WTC11 (cell line): ENCODE measurements at regions not wholly inside any gene's neighbourhood (a gene's known extent, or its start where the extent isn't known, plus 50 kb on each side); places are given as distances from the start of the nearest gene placed in this dataset.

Experiments used
- ATAC-seq: fragments of 200-7000 bp; cut with Tn5 transposase; 2 replicates; pipeline ENCODE4 v1.10.0; 2021; ENCODE audit warnings: mild to moderate bottlenecking, moderate library complexity
- CTCF ChIA-PET: fragments of 300-600 bp; sonication (Branson Sonifier 250); formaldehyde crosslinking; loops from one replicate; lab custom pipeline; 2021; ENCODE audit warnings: antibody characterized with exemption; lab: Charles Lee
- POLR2A ChIA-PET: fragments of 350-600 bp; sonication (Branson Sonifier 250); formaldehyde crosslinking; loops from one replicate; lab custom pipeline; 2021; ENCODE audit warnings: antibody characterized with exemption; lab: Charles Lee
- DNase-seq: peaks from one replicate; pipeline ENCODE4 v3.0.0; 2021; ENCODE audit warnings: low spot score
- H3K27ac Mint-ChIP-seq: 2 replicates; pipeline ENCODE4 v1.8.0; 2021; ENCODE audit warnings: mixed read lengths
- H3K27me3 Mint-ChIP-seq: 2 replicates; pipeline ENCODE4 v1.8.0; 2021; ENCODE audit warnings: low read depth, mild to moderate bottlenecking, moderate library complexity, mixed read lengths
- H3K36me3 Mint-ChIP-seq: 2 replicates; pipeline ENCODE4 v1.8.0; 2021; ENCODE audit warnings: mixed read lengths
- H3K4me1 Mint-ChIP-seq: 2 replicates; pipeline ENCODE4 v1.8.0; 2022; ENCODE audit warnings: mixed read lengths
- H3K4me3 Mint-ChIP-seq: 2 replicates; pipeline ENCODE4 v1.8.0; 2021; ENCODE audit warnings: mild to moderate bottlenecking, moderate library complexity, mixed read lengths
- H3K9me3 Mint-ChIP-seq: 2 replicates; pipeline ENCODE4 v1.8.0; 2021; ENCODE audit warnings: mixed read lengths
- GRHL2 ChIP-seq: fragments of 250-450 bp; sonication (Bioruptor Pico); IDR thresholded peaks from 2 replicates; pipeline ENCODE4 v1.8.0; 2022; ENCODE audit warnings: mild to moderate bottlenecking, moderate library complexity; ENCODE audit not compliant: insufficient replicate concordance, severe bottlenecking
- JUN ChIP-seq: sonication (generic); formaldehyde crosslinking; IDR thresholded peaks from 2 replicates; pipeline ENCODE4 v1.8.0; 2023; ENCODE audit warnings: mild to moderate bottlenecking, missing genetic modification reagents
- KAT7 ChIP-seq: sonication (generic); formaldehyde crosslinking; IDR thresholded peaks from 2 replicates; pipeline ENCODE4 v1.8.1; 2023; ENCODE audit warnings: missing genetic modification reagents, mild to moderate bottlenecking, borderline replicate concordance
- NFYB ChIP-seq: sonication (generic); formaldehyde crosslinking; conservative IDR thresholded peaks from 2 replicates; pipeline ENCODE4 v1.8.0; 2022; ENCODE audit warnings: low read depth, missing genetic modification reagents
- NR1H2 ChIP-seq: sonication (generic); formaldehyde crosslinking; IDR thresholded peaks from 2 replicates; pipeline ENCODE4 v1.9.0; 2021; ENCODE audit warnings: mild to moderate bottlenecking, moderate library complexity, missing genetic modification reagents
- RORB ChIP-seq: fragments of 250-450 bp; sonication (Bioruptor Pico); IDR thresholded peaks from 2 replicates; pipeline ENCODE4 v1.9.0; 2021; ENCODE audit warnings: mild to moderate bottlenecking
- TCF7 ChIP-seq: sonication (generic); formaldehyde crosslinking; IDR thresholded peaks from 2 replicates; pipeline ENCODE4 v1.8.0; 2022; ENCODE audit warnings: mild to moderate bottlenecking, low read depth, missing genetic modification reagents, moderate library complexity
- TP53 ChIP-seq: sonication (generic); formaldehyde crosslinking; IDR thresholded peaks from 2 replicates; pipeline ENCODE4 v1.8.1; 2023; ENCODE audit warnings: mild to moderate bottlenecking, missing genetic modification reagents
- ZNF138 ChIP-seq: sonication (generic); formaldehyde crosslinking; conservative IDR thresholded peaks from 2 replicates; pipeline ENCODE4 v1.8.1; 2022; ENCODE audit warnings: mild to moderate bottlenecking, moderate library complexity, missing genetic modification reagents
- ZNF232 ChIP-seq: sonication (generic); formaldehyde crosslinking; IDR thresholded peaks from 2 replicates; pipeline ENCODE4 v1.8.0; 2022; ENCODE audit warnings: mild to moderate bottlenecking, missing genetic modification reagents
- ZNF416 ChIP-seq: fragments of 250-450 bp; sonication (Bioruptor Pico); IDR thresholded peaks from 2 replicates; pipeline ENCODE4 v1.9.0; 2021; ENCODE audit warnings: mild to moderate bottlenecking, inconsistent platforms
- TF ChIP-seq, protein P1 (sequence below): sonication (generic); formaldehyde crosslinking; IDR thresholded peaks from 2 replicates; pipeline ENCODE4 v1.8.0; 2022; ENCODE audit warnings: missing genetic modification reagents
- TF ChIP-seq, protein P2 (sequence below): sonication (generic); formaldehyde crosslinking; IDR thresholded peaks from 2 replicates; pipeline ENCODE4 v1.8.1; 2022; ENCODE audit warnings: low read depth, mild to moderate bottlenecking, moderate library complexity, missing genetic modification reagents, borderline replicate concordance
- TF ChIP-seq, protein P3 (sequence below): sonication (generic); formaldehyde crosslinking; conservative IDR thresholded peaks from 2 replicates; pipeline ENCODE4 v1.8.1; 2022; ENCODE audit warnings: mild to moderate bottlenecking, missing genetic modification reagents
- TF ChIP-seq, protein P4 (sequence below): fragments of 250-450 bp; sonication (Bioruptor Pico); IDR thresholded peaks from 2 replicates; pipeline ENCODE4 v1.9.0; 2021; ENCODE audit warnings: mild to moderate bottlenecking

DNA sequence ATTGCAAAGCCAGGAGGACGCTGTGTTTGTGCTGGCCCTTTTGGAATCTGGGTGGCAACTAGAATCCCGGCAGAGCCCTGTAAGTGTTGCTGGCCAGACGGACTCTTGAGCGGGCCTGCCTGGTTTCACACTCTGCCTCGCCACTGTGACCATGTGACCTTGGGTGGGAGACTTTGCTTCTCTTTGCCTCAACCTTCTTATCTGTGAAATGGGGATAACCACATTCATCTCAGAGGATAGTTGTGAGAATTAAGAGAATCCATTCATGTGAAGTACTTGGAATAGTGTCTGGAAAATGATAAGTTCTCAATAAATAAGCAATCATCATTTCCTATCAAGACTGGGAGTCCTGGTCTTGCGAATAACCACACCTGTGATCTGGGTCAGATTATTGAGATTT lies 105.6 kb downstream of the LIPG start:
- Mint-ChIP-seq H3K9me3 (peaks cover 10% of the 10 kb centered on the region), H3K27me3 (no peaks in the 10 kb centered on the region), H3K27ac (no peak overlapping the region), H3K4me3 (no peak overlapping the region), H3K4me1 (peaks cover 30% of the 10 kb centered on the region), H3K36me3 (no peaks in the 10 kb centered on the region)
- ChIA-PET POLR2A (no interaction called here), CTCF (interaction anchor here (0.5 kb wide), 1 partner anchor 60 kb away, joined by 5 read pairs; no protein-coding TSS in a partner anchor)
- DNase-seq (no peak), ATAC-seq (no peak)
- TF ChIP-seq KAT7 (CRISPR knock-in tag), result no peak
- no peak for TF ChIP-seq RORB (CRISPR knock-in tag)
- TF ChIP-seq JUN (CRISPR knock-in tag), result no peak
- TF ChIP-seq ZNF138 (CRISPR knock-in tag), result no peak
- no peak for TF ChIP-seq ZNF416 (CRISPR knock-in tag)
- TF ChIP-seq GRHL2, result no peak
- TF ChIP-seq ZNF232 (CRISPR knock-in tag), result no peak
- TF ChIP-seq TP53 (CRISPR knock-in tag), result no peak
- no peak for TF ChIP-seq TCF7 (CRISPR knock-in tag)

DNA sequence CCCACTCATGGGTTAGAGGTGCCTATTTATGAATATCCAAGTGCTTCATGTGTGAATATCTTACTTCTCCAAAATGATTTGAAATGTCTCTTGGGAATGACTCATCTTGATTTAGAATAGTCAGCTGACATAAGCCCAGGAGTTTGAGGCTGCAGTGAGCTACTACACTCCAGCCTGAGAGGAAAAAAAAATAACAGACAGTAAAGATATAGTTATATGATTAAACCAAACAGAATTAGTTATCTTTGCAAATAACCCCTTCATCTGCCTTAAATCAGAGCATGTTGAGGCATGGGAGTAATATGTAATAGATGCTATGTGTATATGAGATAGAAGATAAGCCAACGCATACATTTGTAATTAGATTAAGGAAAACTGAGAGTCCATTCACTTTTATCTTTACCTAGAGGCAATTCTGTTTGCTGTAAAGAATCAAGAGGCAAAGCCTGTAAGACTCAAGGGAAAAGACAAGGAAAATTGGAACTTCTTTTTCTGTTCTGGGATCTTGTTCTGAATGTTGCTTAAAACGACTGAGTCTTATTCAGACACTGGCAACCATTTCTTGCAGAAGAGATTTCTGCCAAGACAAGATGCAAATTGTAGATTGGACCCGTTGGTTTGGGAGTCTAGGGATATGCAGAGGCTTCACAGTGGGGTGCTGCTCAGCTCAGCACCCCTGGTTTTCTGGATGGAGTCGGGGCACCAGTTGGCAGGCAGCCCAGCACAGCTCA lies 104.4 kb downstream of the LIPG start:
- Mint-ChIP-seq H3K27ac (no peak overlapping the region), H3K4me1 (peaks cover 30% of the 10 kb centered on the region)

More for the DNA sequence above, 104.4 kb downstream of the LIPG start:
- Mint-ChIP-seq H3K27me3 (no peaks in the 10 kb centered on the region), H3K36me3 (no peaks in the 10 kb centered on the region), H3K9me3 (peaks cover 10% of the 10 kb centered on the region), H3K4me3 (no peak overlapping the region)
- ChIA-PET CTCF (no interaction called here), POLR2A (no interaction called here)
- TF ChIP-seq, protein P1, sequence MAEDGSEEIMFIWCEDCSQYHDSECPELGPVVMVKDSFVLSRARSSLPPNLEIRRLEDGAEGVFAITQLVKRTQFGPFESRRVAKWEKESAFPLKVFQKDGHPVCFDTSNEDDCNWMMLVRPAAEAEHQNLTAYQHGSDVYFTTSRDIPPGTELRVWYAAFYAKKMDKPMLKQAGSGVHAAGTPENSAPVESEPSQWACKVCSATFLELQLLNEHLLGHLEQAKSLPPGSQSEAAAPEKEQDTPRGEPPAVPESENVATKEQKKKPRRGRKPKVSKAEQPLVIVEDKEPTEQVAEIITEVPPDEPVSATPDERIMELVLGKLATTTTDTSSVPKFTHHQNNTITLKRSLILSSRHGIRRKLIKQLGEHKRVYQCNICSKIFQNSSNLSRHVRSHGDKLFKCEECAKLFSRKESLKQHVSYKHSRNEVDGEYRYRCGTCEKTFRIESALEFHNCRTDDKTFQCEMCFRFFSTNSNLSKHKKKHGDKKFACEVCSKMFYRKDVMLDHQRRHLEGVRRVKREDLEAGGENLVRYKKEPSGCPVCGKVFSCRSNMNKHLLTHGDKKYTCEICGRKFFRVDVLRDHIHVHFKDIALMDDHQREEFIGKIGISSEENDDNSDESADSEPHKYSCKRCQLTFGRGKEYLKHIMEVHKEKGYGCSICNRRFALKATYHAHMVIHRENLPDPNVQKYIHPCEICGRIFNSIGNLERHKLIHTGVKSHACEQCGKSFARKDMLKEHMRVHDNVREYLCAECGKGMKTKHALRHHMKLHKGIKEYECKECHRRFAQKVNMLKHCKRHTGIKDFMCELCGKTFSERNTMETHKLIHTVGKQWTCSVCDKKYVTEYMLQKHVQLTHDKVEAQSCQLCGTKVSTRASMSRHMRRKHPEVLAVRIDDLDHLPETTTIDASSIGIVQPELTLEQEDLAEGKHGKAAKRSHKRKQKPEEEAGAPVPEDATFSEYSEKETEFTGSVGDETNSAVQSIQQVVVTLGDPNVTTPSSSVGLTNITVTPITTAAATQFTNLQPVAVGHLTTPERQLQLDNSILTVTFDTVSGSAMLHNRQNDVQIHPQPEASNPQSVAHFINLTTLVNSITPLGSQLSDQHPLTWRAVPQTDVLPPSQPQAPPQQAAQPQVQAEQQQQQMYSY, result no peak
- TF ChIP-seq, protein P2, sequence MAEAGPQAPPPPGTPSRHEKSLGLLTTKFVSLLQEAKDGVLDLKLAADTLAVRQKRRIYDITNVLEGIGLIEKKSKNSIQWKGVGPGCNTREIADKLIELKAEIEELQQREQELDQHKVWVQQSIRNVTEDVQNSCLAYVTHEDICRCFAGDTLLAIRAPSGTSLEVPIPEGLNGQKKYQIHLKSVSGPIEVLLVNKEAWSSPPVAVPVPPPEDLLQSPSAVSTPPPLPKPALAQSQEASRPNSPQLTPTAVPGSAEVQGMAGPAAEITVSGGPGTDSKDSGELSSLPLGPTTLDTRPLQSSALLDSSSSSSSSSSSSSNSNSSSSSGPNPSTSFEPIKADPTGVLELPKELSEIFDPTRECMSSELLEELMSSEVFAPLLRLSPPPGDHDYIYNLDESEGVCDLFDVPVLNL (CRISPR knock-in tag), result no peak
- TF ChIP-seq NFYB (CRISPR knock-in tag) (no peak), NR1H2 (no peak)
- TF ChIP-seq, protein P3, sequence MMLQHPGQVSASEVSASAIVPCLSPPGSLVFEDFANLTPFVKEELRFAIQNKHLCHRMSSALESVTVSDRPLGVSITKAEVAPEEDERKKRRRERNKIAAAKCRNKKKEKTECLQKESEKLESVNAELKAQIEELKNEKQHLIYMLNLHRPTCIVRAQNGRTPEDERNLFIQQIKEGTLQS (CRISPR knock-in tag), result no peak
- TF ChIP-seq, protein P4, sequence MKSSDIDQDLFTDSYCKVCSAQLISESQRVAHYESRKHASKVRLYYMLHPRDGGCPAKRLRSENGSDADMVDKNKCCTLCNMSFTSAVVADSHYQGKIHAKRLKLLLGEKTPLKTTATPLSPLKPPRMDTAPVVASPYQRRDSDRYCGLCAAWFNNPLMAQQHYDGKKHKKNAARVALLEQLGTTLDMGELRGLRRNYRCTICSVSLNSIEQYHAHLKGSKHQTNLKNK, result no peak
- DNase-seq (no peak), ATAC-seq (no peak)
